ENCODE measurements at regions not wholly inside any gene's neighbourhood (a gene's known extent, or its start where the extent isn't known, plus 50 kb on each side); places are given as distances from the start of the nearest gene placed in this dataset.

- no peak for TF ChIP-seq CTCF (IDR thresholded peaks at IDR 0.05; ENCODE audit: insufficient read depth, low read length)
- no peak for TF ChIP-seq SPI1 (IDR thresholded peaks at IDR 0.05; ENCODE audit: borderline replicate concordance, low read depth)
- no peak for TF ChIP-seq POLR2AphosphoS5 (IDR thresholded peaks at IDR 0.05; ENCODE audit: low read depth)
- TF ChIP-seq REST (IDR thresholded peaks at IDR 0.05; ENCODE audit: insufficient replicate concordance, low read depth): no peak
- no peak for TF ChIP-seq GABPA (IDR thresholded peaks at IDR 0.05; ENCODE audit: low read depth)
Observed at GRCh38 chr2:140177086-140177485, 1396.9 kb upstream of the NXPH2 start.
